SK-N-SH treated with all-trans-retinoic acid at 6 μM for 48 hours (cell line): ENCODE measurements at regions not wholly inside any gene's neighbourhood (a gene's known extent, or its start where the extent isn't known, plus 50 kb on each side); places are given as distances from the start of the nearest gene placed in this dataset.

Experiments
- ESRRG ChIP-seq: fragments of 250-450 bp; sonication (Bioruptor Pico); IDR thresholded peaks from 2 replicates; pipeline ENCODE4 v1.6.1; 2021; ENCODE audit warnings: mild to moderate bottlenecking
- GLIS3 ChIP-seq: fragments of 250-450 bp; sonication (Bioruptor Pico); IDR thresholded peaks from 2 replicates; pipeline ENCODE4 v1.5.0; 2020; ENCODE audit warnings: mild to moderate bottlenecking, moderate library complexity
- TOX ChIP-seq: fragments of 250-450 bp; sonication (Bioruptor Pico); IDR thresholded peaks from 2 replicates; pipeline ENCODE4 v1.8.0; 2021; ENCODE audit warnings: mild to moderate bottlenecking, moderate library complexity, borderline replicate concordance
- ZNF565 ChIP-seq: fragments of 450-650 bp; formaldehyde crosslinking; conservative IDR thresholded peaks from 2 replicates; pipeline ENCODE4 v1.5.0; 2020; ENCODE audit warnings: low read depth, mild to moderate bottlenecking, moderate library complexity
- ZNF70 ChIP-seq: fragments of 450-650 bp; formaldehyde crosslinking; IDR thresholded peaks from 2 replicates; pipeline ENCODE4 v1.5.0; 2020; ENCODE audit warnings: mild to moderate bottlenecking, moderate library complexity
- TF ChIP-seq, protein P1 (sequence below): fragments of 250-450 bp; sonication (Bioruptor Pico); IDR thresholded peaks from 2 replicates; pipeline ENCODE4 v1.8.0; 2020; ENCODE audit warnings: mild to moderate bottlenecking, moderate library complexity, borderline replicate concordance
- TF ChIP-seq, protein P2 (sequence below): fragments of 250-450 bp; sonication (Bioruptor Pico); IDR thresholded peaks from 2 replicates; pipeline ENCODE4 v1.5.0; 2020; ENCODE audit warnings: mild to moderate bottlenecking, moderate library complexity
- TF ChIP-seq, protein P3 (sequence below): fragments of 250-450 bp; sonication (Bioruptor Pico); IDR thresholded peaks from 2 replicates; pipeline ENCODE4 v1.5.1; 2021; ENCODE audit warnings: mild to moderate bottlenecking, moderate library complexity

DNA sequence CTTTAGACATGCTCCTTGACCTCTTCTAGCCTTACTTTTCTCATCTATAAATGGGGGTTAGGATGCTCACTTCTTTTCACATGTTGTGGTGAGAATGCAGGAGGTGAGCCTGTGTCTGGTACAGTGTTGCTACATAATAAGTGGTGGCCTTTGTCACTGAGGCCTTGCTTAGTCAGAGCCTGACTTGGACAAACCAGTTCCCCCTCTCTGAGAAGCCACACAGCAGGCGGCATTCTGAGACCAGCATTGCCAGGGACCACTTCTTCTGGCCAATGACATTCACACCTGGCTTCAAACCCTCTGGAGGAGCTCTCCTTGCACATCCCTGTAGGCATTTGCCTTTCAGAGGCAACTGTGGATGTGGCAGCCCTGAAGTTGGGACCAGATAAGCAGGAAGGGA lies 95.7 kb downstream of the MINAR1 start:
- TF ChIP-seq TOX (no peak), ZNF565 (CRISPR knock-in tag) (no peak), ESRRG (CRISPR knock-in tag) (no peak), ZNF70 (CRISPR knock-in tag) (no peak), GLIS3 (CRISPR knock-in tag) (no peak)
- TF ChIP-seq, protein P1, sequence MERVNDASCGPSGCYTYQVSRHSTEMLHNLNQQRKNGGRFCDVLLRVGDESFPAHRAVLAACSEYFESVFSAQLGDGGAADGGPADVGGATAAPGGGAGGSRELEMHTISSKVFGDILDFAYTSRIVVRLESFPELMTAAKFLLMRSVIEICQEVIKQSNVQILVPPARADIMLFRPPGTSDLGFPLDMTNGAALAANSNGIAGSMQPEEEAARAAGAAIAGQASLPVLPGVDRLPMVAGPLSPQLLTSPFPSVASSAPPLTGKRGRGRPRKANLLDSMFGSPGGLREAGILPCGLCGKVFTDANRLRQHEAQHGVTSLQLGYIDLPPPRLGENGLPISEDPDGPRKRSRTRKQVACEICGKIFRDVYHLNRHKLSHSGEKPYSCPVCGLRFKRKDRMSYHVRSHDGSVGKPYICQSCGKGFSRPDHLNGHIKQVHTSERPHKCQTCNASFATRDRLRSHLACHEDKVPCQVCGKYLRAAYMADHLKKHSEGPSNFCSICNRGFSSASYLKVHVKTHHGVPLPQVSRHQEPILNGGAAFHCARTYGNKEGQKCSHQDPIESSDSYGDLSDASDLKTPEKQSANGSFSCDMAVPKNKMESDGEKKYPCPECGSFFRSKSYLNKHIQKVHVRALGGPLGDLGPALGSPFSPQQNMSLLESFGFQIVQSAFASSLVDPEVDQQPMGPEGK (CRISPR knock-in tag), result no peak
- TF ChIP-seq, protein P2, sequence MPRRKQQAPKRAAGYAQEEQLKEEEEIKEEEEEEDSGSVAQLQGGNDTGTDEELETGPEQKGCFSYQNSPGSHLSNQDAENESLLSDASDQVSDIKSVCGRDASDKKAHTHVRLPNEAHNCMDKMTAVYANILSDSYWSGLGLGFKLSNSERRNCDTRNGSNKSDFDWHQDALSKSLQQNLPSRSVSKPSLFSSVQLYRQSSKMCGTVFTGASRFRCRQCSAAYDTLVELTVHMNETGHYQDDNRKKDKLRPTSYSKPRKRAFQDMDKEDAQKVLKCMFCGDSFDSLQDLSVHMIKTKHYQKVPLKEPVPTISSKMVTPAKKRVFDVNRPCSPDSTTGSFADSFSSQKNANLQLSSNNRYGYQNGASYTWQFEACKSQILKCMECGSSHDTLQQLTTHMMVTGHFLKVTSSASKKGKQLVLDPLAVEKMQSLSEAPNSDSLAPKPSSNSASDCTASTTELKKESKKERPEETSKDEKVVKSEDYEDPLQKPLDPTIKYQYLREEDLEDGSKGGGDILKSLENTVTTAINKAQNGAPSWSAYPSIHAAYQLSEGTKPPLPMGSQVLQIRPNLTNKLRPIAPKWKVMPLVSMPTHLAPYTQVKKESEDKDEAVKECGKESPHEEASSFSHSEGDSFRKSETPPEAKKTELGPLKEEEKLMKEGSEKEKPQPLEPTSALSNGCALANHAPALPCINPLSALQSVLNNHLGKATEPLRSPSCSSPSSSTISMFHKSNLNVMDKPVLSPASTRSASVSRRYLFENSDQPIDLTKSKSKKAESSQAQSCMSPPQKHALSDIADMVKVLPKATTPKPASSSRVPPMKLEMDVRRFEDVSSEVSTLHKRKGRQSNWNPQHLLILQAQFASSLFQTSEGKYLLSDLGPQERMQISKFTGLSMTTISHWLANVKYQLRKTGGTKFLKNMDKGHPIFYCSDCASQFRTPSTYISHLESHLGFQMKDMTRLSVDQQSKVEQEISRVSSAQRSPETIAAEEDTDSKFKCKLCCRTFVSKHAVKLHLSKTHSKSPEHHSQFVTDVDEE (CRISPR knock-in tag), result no peak
- TF ChIP-seq, protein P3, sequence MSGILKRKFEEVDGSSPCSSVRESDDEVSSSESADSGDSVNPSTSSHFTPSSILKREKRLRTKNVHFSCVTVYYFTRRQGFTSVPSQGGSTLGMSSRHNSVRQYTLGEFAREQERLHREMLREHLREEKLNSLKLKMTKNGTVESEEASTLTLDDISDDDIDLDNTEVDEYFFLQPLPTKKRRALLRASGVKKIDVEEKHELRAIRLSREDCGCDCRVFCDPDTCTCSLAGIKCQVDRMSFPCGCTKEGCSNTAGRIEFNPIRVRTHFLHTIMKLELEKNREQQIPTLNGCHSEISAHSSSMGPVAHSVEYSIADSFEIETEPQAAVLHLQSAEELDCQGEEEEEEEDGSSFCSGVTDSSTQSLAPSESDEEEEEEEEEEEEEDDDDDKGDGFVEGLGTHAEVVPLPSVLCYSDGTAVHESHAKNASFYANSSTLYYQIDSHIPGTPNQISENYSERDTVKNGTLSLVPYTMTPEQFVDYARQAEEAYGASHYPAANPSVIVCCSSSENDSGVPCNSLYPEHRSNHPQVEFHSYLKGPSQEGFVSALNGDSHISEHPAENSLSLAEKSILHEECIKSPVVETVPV (CRISPR knock-in tag), result no peak
